ENCODE measurements at regions not wholly inside any gene's neighbourhood (a gene's known extent, or its start where the extent isn't known, plus 50 kb on each side); places are given as distances from the start of the nearest gene placed in this dataset.

- H3K4me3 ChIP-seq = no peak overlapping the region
- no peak overlapping the region for H3K27ac ChIP-seq
- no peaks in the 10 kb centered on the region for H3K9me3 ChIP-seq
- FAIRE-seq (no peak), DNase-seq (ENCODE audit: low read depth in 1 of 2, low spot score in 1 of 2) (no peak), ATAC-seq (no peak)
- no peaks in the 10 kb centered on the region for H3K4me1 ChIP-seq
- no peak overlapping the region for H3K4me2 ChIP-seq
- ChIA-PET CTCF (no interaction called here), POLR2A (no interaction called here)
- TF ChIP-seq MAFK (IDR thresholded peaks at IDR 0.05; ENCODE audit: partially characterized antibody) (no peak), REST (IDR thresholded peaks at IDR 0.05) (no peak), JUNB (IDR thresholded peaks at IDR 0.05) (no peak), SREBF2 (IDR thresholded peaks at IDR 0.05) (no peak), NPAS2 (CRISPR knock-in tag; IDR thresholded peaks at IDR 0.05; ENCODE audit: borderline replicate concordance) (no peak), CTCF (IDR thresholded peaks at IDR 0.05) (no peak), ZNF302 (CRISPR knock-in tag; IDR thresholded peaks at IDR 0.05) (no peak), ZSCAN20 (CRISPR knock-in tag; IDR thresholded peaks at IDR 0.05) (no peak), CBX2 (IDR thresholded peaks at IDR 0.05; ENCODE audit: borderline replicate concordance, low read depth) (no peak), EHMT2 (IDR thresholded peaks at IDR 0.05; ENCODE audit: low read depth) (no peak), HOXB5 (CRISPR knock-in tag; IDR thresholded peaks at IDR 0.05) (no peak), CHD2 (IDR thresholded peaks at IDR 0.05; ENCODE audit: low read length, partially characterized antibody) (no peak), MYC (IDR thresholded peaks at IDR 0.05; ENCODE audit: borderline replicate concordance, low read length) (no peak), BHLHE40 (IDR thresholded peaks at IDR 0.05; ENCODE audit: low read depth, low read length) (no peak), HEYL (CRISPR knock-in tag; IDR thresholded peaks at IDR 0.05) (no peak), NR3C1 (IDR thresholded peaks at IDR 0.05) (no peak), HOXA7 (CRISPR knock-in tag; IDR thresholded peaks at IDR 0.05) (no peak), ATOH8 (CRISPR knock-in tag; IDR thresholded peaks at IDR 0.05; ENCODE audit: low read depth) (no peak)
- WGBS (ENCODE audit: missing lambda C conversion rate) = under 1% methylated on average over 4 of the region's 4 CpGs
Observed at GRCh38 chr11:38809521-38809920, 2211.5 kb upstream of the RAG2 start.

GRCh38 chr11:38796281-38796680, 2198.2 kb upstream of the RAG2 start:
- ChIA-PET CTCF (no interaction called here), POLR2A (no interaction called here)
- Histone ChIP-seq H3K9me3 (no peaks in the 10 kb centered on the region), H3K4me1 (no peaks in the 10 kb centered on the region), H3K27ac (no peak overlapping the region), H3K4me3 (no peak overlapping the region), H3K4me2 (no peak overlapping the region)
- TF ChIP-seq NFE2L2 (conservative IDR thresholded peaks at IDR 0.05; ENCODE audit: low read length) (no peak), BHLHE40 (IDR thresholded peaks at IDR 0.05; ENCODE audit: low read depth, low read length) (no peak), USF2 (IDR thresholded peaks at IDR 0.05) (no peak), JUNB (IDR thresholded peaks at IDR 0.05) (no peak), ZSCAN20 (CRISPR knock-in tag; IDR thresholded peaks at IDR 0.05) (no peak), EP300 (IDR thresholded peaks at IDR 0.05) (no peak), GATA3 (IDR thresholded peaks at IDR 0.05; ENCODE audit: borderline replicate concordance) (no peak), HDAC2 (IDR thresholded peaks at IDR 0.05) (no peak), TP53 (CRISPR knock-in tag; IDR thresholded peaks at IDR 0.05) (no peak), CHD4 (IDR thresholded peaks at IDR 0.05; ENCODE audit: borderline replicate concordance) (no peak), CBX8 (IDR thresholded peaks at IDR 0.05) (no peak), E2F6 (IDR thresholded peaks at IDR 0.05; ENCODE audit: borderline replicate concordance, low read depth) (no peak), POLR2AphosphoS2 (conservative IDR thresholded peaks at IDR 0.05; ENCODE audit: low read length) (no peak), EHF (CRISPR knock-in tag; IDR thresholded peaks at IDR 0.05) (no peak), ATOH8 (CRISPR knock-in tag; IDR thresholded peaks at IDR 0.05; ENCODE audit: low read depth) (no peak), NPAS2 (CRISPR knock-in tag; IDR thresholded peaks at IDR 0.05; ENCODE audit: borderline replicate concordance) (no peak)
- ATAC-seq (no peak), DNase-seq (ENCODE audit: low read depth in 1 of 2, low spot score in 1 of 2) (no peak), FAIRE-seq (no peak)
- WGBS (ENCODE audit: missing lambda C conversion rate) = 0% methylated on average over 1 of the region's 1 CpG
